ENCODE measurements at regions not wholly inside any gene's neighbourhood (a gene's known extent, or its start where the extent isn't known, plus 50 kb on each side); places are given as distances from the start of the nearest gene placed in this dataset.

DNA sequence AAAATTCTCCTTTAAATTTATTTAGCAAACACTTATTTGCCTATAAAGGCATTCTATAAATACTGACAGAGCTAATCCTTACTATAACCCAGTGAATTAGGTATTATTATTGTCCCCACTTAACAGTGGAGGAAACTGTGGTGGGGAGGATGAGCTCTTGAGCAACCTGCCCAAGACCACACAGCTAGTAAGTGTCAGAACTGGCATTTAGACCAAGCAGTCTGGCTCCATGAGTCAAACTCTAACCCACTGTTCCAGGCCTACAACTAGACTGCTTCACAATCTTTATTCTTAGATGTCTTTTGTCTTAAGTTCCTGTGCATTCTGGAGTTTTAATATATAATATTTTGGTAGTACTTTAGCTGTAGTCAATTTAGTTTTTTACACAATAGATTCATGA is 530.8 kb downstream of the BCKDHB start:
- TF ChIP-seq TAF1 (IDR thresholded peaks at IDR 0.05; ENCODE audit: borderline replicate concordance, low read depth, low read length) = no peak
- no peak for TF ChIP-seq POLR2A (IDR thresholded peaks at IDR 0.05; ENCODE audit: low read depth, low read length)
- TF ChIP-seq POLR2AphosphoS5 (IDR thresholded peaks at IDR 0.05; ENCODE audit: low read depth, low read length) = no peak
- FAIRE-seq (no peak), DNase-seq (ENCODE audit: insufficient read length) (no peak)

DNA sequence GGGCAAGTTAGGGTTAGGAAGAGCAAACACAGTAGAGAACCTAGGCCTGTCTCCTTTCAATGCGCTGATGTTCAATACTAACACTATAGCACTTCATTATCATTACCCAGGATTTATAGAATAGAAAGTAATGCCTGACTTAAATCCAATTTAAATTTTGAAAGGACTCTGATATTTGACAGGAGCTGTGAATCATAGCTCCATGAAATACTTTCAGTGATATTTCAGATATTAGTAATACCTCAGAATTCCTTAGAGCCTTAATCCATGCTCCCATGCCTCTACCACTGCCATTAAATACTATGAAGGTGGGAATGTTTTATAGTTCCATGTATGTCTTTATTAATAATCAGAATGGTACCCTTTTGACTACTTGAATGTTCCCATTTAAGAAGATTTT is 530.2 kb downstream of the BCKDHB start:
- FAIRE-seq (no peak), DNase-seq (ENCODE audit: insufficient read length) (no peak)
- TF ChIP-seq TAF1 (IDR thresholded peaks at IDR 0.05; ENCODE audit: borderline replicate concordance, low read depth, low read length) (no peak), POLR2A (IDR thresholded peaks at IDR 0.05; ENCODE audit: low read depth, low read length) (no peak), POLR2AphosphoS5 (IDR thresholded peaks at IDR 0.05; ENCODE audit: low read depth, low read length) (no peak)

DNA sequence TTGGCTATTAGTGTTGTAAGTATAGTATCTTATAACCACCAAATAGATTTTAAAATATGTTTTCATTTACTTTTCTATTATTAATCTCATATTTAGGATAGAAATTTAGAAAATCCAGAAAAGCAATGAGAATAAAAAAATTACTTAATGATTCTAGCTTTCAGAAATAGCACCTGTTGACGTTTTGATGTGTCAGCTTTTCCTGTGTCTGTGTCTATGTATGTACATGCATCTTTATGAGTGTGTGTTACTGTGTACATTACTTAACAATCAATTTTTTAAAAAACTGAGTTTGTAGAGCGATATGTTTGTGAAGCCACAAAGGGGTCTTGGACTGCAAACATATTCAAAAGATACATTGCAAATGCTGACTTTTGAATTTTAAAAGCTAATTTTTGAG is 526.9 kb downstream of the BCKDHB start:
- no peak for TF ChIP-seq TAF1 (IDR thresholded peaks at IDR 0.05; ENCODE audit: borderline replicate concordance, low read depth, low read length)
- TF ChIP-seq POLR2AphosphoS5 (IDR thresholded peaks at IDR 0.05; ENCODE audit: low read depth, low read length) = no peak
- no peak for TF ChIP-seq POLR2A (IDR thresholded peaks at IDR 0.05; ENCODE audit: low read depth, low read length)
- FAIRE-seq = no peak
- no peak for DNase-seq (ENCODE audit: insufficient read length)

DNA sequence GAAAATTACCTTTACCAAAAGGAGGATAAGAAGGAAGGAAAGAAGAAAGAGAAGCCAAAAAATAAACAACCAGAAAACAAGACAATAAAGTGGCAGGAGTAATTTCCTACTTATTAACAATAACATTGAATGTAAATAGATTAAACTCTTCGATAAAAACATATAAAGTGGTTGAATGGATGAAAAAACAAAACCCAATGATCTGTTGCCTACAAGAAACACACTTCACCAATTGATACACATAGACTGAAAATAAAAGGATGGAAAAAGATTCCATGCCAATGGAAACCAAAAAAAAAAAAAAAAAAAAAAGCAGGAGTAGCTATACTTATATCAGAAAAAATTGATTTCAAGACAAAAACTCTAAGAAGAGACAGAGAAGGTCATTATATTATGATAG is 518.9 kb downstream of the BCKDHB start:
- DNase-seq (ENCODE audit: insufficient read length) = no peak
- no peak for TF ChIP-seq TAF1 (IDR thresholded peaks at IDR 0.05; ENCODE audit: borderline replicate concordance, low read depth, low read length)
- TF ChIP-seq POLR2A (IDR thresholded peaks at IDR 0.05; ENCODE audit: low read depth, low read length) = no peak
- TF ChIP-seq POLR2AphosphoS5 (IDR thresholded peaks at IDR 0.05; ENCODE audit: low read depth, low read length) = no peak
- FAIRE-seq = no peak

DNA sequence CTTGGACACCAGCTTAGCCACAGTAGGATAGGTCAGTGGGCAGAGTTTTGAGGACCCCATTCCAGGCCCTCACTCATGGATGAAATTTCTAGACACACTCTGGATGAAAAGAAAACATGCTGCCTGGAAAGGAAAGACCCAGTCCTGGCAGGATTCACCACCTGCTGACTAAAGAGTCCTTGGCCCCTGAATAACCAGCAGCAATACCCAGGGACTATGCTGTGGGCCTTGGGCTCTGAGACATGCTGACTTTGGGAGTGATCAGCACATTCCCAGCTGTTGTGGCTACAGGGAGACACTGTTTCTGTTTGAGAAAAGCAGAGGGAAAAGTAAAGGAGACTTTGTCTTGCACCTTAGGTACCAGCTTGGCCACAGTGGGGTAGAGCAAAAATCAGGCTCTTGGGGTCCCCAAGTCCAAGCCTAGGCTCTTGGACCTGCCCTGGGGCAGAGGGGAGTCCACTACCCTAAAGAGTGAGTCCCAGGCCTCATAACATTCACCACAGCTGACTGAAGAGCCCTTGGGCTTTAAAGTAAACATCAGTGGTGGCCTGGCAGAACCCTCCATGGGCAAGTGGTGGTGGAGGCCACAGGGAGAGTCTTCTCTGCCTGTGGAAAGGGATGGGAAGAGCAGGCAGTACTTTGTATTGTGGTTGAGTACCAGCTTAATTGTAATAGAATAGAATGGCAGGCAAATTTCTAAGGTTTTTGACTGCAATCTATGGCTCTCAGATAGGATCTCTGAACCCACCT is 516.8 kb downstream of the BCKDHB start:
- FAIRE-seq (no peak), DNase-seq (ENCODE audit: insufficient read length) (no peak)
- no peak for TF ChIP-seq POLR2A (IDR thresholded peaks at IDR 0.05; ENCODE audit: low read depth, low read length)
- no peak for TF ChIP-seq POLR2AphosphoS5 (IDR thresholded peaks at IDR 0.05; ENCODE audit: low read depth, low read length)
- TF ChIP-seq TAF1 (IDR thresholded peaks at IDR 0.05; ENCODE audit: borderline replicate concordance, low read depth, low read length) = no peak

DNA sequence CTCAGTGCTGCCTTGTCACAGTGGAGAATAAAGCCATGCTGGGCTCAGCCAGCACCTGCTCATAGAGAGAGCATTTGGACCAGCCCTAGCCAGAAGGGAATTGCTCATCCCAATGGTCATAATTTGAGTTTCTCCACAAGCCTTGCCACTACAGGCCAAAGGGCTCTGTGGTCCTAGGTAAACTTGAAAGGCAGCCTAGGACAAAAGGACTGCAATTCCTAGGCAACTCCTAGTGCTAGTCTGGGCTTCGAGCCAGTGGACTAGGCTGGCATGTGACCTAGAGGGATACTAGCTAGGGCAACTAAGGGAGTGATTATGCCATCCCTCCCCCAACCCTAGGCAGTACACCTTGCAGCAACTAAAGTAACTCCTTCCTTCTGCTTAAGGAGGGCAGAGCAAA is 516.2 kb downstream of the BCKDHB start:
- DNase-seq (ENCODE audit: insufficient read length) (no peak), FAIRE-seq (no peak)
- TF ChIP-seq TAF1 (IDR thresholded peaks at IDR 0.05; ENCODE audit: borderline replicate concordance, low read depth, low read length) (no peak), POLR2A (IDR thresholded peaks at IDR 0.05; ENCODE audit: low read depth, low read length) (no peak), POLR2AphosphoS5 (IDR thresholded peaks at IDR 0.05; ENCODE audit: low read depth, low read length) (no peak)

DNA sequence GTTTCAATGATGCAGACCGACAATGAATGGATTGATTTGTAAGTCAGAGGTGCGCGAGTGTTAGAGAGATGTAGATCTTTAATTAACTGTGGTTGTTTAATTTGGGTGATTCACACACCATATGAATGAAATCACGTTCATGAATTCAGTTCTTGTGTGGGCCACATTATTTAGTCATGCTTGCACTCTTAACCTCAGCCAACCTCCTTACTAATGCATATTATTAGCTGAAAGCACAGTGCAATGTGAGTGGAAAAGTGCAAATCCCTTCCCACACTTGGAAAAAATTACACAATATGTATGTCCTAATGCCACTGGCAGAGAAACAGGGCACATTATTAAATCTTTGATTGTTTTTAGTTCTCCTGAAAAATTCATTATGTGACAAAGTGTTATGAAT is 512.5 kb downstream of the BCKDHB start:
- DNase-seq (ENCODE audit: insufficient read length) = no peak
- no peak for TF ChIP-seq TAF1 (IDR thresholded peaks at IDR 0.05; ENCODE audit: borderline replicate concordance, low read depth, low read length)
- TF ChIP-seq POLR2AphosphoS5 (IDR thresholded peaks at IDR 0.05; ENCODE audit: low read depth, low read length) = no peak
- TF ChIP-seq POLR2A (IDR thresholded peaks at IDR 0.05; ENCODE audit: low read depth, low read length) = no peak
- FAIRE-seq = no peak

DNA sequence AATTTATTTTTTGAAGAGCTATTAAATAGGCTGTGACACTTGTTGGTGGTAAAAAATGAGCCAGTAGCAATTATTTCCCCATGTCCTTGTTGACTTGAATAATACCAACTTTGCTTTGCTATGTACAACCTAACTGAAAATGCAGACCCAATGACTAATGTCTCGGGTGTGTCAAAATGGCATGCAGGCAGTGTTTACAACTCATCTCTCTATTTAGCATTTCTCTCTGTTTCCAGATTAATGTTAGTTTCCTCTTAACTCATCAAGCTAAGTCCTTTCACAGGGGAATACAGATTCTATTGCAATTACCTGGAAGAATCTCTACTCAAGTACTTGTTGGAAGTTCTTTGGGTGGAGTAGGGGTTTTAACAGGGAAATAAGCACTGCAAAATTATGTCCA is 504.4 kb downstream of the BCKDHB start:
- FAIRE-seq (no peak), DNase-seq (ENCODE audit: insufficient read length) (no peak)
- TF ChIP-seq POLR2AphosphoS5 (IDR thresholded peaks at IDR 0.05; ENCODE audit: low read depth, low read length) (no peak), POLR2A (IDR thresholded peaks at IDR 0.05; ENCODE audit: low read depth, low read length) (no peak), TAF1 (IDR thresholded peaks at IDR 0.05; ENCODE audit: borderline replicate concordance, low read depth, low read length) (no peak)

DNA sequence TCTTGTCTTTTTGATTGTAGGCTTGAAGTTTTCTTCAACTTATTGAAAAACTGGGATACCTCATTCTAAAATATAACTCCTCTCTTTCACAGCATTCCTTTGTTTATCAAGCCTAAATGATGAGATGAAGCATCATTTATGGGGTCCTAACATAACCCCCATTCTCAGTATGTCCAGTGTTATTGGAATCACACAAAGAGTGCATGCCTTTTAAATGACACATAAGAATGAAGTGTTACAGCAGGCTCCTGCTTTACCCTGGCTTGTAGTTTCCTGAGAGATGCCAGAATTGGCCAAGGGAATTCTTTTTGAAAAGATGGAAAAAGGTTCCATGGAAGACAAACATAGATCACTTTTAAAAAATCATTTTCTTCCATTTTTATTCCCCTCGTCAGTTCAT is 502.4 kb downstream of the BCKDHB start:
- no peak for FAIRE-seq
- DNase-seq (ENCODE audit: insufficient read length) = no peak
- TF ChIP-seq POLR2AphosphoS5 (IDR thresholded peaks at IDR 0.05; ENCODE audit: low read depth, low read length) (no peak), TAF1 (IDR thresholded peaks at IDR 0.05; ENCODE audit: borderline replicate concordance, low read depth, low read length) (no peak), POLR2A (IDR thresholded peaks at IDR 0.05; ENCODE audit: low read depth, low read length) (no peak)

DNA sequence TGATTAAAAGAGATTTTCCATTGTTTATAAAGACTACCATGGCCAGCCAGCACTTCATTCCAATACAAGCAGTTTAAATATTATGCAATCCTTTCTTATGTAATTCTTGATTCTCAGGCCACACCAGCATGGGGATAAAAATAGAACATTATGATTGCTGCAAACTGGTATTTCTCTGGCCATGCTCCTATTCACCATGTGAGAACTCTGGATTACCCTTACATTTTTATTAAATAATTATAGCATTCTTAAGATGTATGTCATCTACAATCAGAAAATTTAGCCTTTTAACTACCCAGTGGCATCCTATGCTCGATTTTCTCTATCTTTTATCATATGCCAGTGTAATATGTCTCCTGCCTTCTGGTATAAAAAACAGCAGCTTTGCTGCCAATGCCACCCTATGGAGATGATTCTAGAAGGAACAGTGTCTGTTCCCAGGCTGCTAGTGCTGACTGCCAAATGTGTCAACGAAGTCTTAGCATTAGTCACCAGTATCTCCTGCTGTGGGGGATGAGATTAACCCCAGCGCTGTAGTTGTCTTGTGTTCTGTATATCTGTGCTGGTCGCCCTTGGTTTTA is 501.4 kb downstream of the BCKDHB start:
- DNase-seq (ENCODE audit: insufficient read length) (no peak), FAIRE-seq (no peak)
- no peak for TF ChIP-seq TAF1 (IDR thresholded peaks at IDR 0.05; ENCODE audit: borderline replicate concordance, low read depth, low read length)
- no peak for TF ChIP-seq POLR2A (IDR thresholded peaks at IDR 0.05; ENCODE audit: low read depth, low read length)
- TF ChIP-seq POLR2AphosphoS5 (IDR thresholded peaks at IDR 0.05; ENCODE audit: low read depth, low read length) = no peak

DNA sequence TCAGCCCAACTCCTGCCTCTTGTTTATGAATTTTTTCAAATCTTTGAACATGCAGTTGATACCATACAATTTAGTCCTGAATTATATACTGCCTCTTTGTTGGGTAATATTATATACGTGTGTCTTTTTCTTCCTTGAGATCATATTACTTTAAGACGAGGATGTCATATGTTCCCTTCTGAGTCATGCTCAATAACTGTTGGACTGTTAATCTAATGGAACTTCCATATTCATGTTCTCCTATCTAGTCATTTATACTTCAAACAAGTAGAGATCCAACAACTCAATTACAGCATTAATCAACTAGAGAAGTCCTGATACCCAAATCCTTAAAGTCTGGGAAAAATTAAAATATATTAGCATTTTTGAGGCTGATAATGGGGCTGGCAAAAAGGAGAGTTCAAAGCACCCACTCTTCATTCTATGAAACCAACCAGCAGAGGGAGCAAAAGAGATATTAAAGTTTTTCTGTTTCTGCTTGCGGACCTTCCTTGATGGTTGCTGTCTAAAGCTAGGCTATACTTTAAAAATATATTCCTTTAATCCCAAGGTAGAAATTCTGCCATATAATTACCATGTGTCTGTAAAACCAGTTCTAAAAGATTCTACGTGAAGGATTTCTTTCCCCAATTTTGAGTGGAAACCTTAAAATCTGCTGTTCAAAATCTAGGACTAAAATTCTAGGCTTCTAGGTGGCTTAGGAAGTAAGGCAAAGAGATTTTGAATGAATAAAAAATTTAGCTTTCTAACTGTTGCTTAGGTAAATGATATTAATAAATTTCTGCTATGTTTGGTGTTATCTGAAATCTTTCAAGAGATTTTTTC is 498.9 kb downstream of the BCKDHB start:
- TF ChIP-seq TAF1 (IDR thresholded peaks at IDR 0.05; ENCODE audit: borderline replicate concordance, low read depth, low read length) (no peak), POLR2AphosphoS5 (IDR thresholded peaks at IDR 0.05; ENCODE audit: low read depth, low read length) (no peak), POLR2A (IDR thresholded peaks at IDR 0.05; ENCODE audit: low read depth, low read length) (no peak)
- FAIRE-seq (no peak), DNase-seq (ENCODE audit: insufficient read length) (no peak)
